Iris pigment epithelial cell (primary cell): ENCODE measurements at regions not wholly inside any gene's neighbourhood (a gene's known extent, or its start where the extent isn't known, plus 50 kb on each side); places are given as distances from the start of the nearest gene placed in this dataset.

Experiments used
- DNase-seq: peaks from one replicate; pipeline ENCODE4 v3.0.0-alpha.2; 2011; ENCODE audit warnings: low read depth

GRCh38 chr7:95662987-95663386 is 66.7 kb upstream of the PDK4 start:
- no peak for DNase-seq

- DNase-seq = peak; percentile 3
Measured at GRCh38 chr7:95660023-95660434, 63.7 kb upstream of the PDK4 start.

GRCh38 chr7:95658676-95659075 is 62.4 kb upstream of the PDK4 start:
- no peak for DNase-seq

GRCh38 chr7:95649546-95649945 is 53.2 kb upstream of the PDK4 start:
- no peak for DNase-seq

- DNase-seq = no peak
Measured at GRCh38 chr7:95646350-95646749, 50.0 kb upstream of the PDK4 start.
